SK-N-SH (cell line): ENCODE measurements at regions not wholly inside any gene's neighbourhood (a gene's known extent, or its start where the extent isn't known, plus 50 kb on each side); places are given as distances from the start of the nearest gene placed in this dataset.
"Not testable (repeated sequence)": the region's sequence is repeated elsewhere in the genome, so short reads cannot be mapped to it uniquely, and the experiment has no call there.

ENCODE experiments used
- CTCF ChIA-PET: fragments of 300-600, 350-600 bp; formaldehyde crosslinking; extraction: SDS; loops from one replicate; lab custom pipeline; 2021; lab: Yijun Ruan, JAX
- POLR2A ChIA-PET: fragments of 350-600 bp; sonication (Branson Sonifier 250); formaldehyde crosslinking; extraction: SDS; loops from one replicate; lab custom pipeline; 2020; ENCODE audit warnings: antibody characterized with exemption, inconsistent platforms; lab: Yijun Ruan, JAX
- DNase-seq: peaks from one replicate; pipeline ENCODE4 v3.0.0; 2012
- H2AFZ ChIP-seq: fragments of 200-600 bp; sonication (generic); 2 replicates; pipeline ENCODE4 v1.8.1; 2016; ENCODE audit warnings: antibody characterized with exemption, mild to moderate bottlenecking, low read depth
- H3F3A ChIP-seq: fragments of 200-600 bp; sonication (generic); replicated peaks from 2 replicates; pipeline ENCODE3; 2016; ENCODE audit warnings: antibody characterized with exemption, mild to moderate bottlenecking; ENCODE audit not compliant: insufficient read depth
- H3K27ac ChIP-seq, 2 experiments: fragments of 200-500 bp in 1 of 2; fragments of 200-600 bp in 1 of 2; sonication (Bioruptor generic) in 1 of 2; sonication (generic), shearing (Covaris generic) in 1 of 2; 2 replicates each; pipeline versions ENCODE4 v1.5.1 to v1.6.1; 2014 to 2016; ENCODE audit warnings: low read depth in 2 of 2, inconsistent platforms in 1 of 2, low read length in 1 of 2, mild to moderate bottlenecking in 1 of 2, mixed read lengths in 1 of 2
- H3K27me3 ChIP-seq: fragments of 200-600 bp; sonication (generic), shearing (Covaris generic); 2 replicates; pipeline ENCODE4 v1.6.1; 2016; ENCODE audit warnings: mixed run types; ENCODE audit not compliant: insufficient read depth
- H3K36me3 ChIP-seq, 2 experiments: fragments of 200-500 bp in 1 of 2; fragments of 200-600 bp in 1 of 2; sonication (Bioruptor generic) in 1 of 2; sonication (generic) in 1 of 2; replicated peaks in 1 of 2; 2 replicates each; pipeline versions ENCODE3 to v1.5.1; 2014 to 2016; ENCODE audit warnings: low read length in 1 of 2, mild to moderate bottlenecking in 1 of 2; ENCODE audit not compliant: insufficient read depth in 2 of 2, control insufficient read depth in 1 of 2
- H3K4me1 ChIP-seq, 2 experiments: fragments of 200-500 bp in 1 of 2; fragments of 200-600 bp in 1 of 2; sonication (Bioruptor generic) in 1 of 2; sonication (generic), shearing (Covaris generic) in 1 of 2; 2 replicates each; pipeline versions ENCODE4 v1.5.1 to v1.6.1; 2014 to 2016; ENCODE audit warnings: low read depth in 1 of 2, low read length in 1 of 2, mixed run types in 1 of 2; ENCODE audit not compliant: insufficient read depth in 2 of 2, control insufficient read depth in 1 of 2
- H3K4me2 ChIP-seq: fragments of 200-600 bp; sonication (generic), shearing (Covaris generic); 2 replicates; pipeline ENCODE4 v1.6.1; 2017; ENCODE audit warnings: mixed run types
- H3K4me3 ChIP-seq, 2 experiments: fragments of 200-500 bp in 1 of 2; fragments of 200-600 bp in 1 of 2; sonication (Bioruptor generic) in 1 of 2; sonication (generic), shearing (Covaris generic) in 1 of 2; 2 replicates each; pipeline versions ENCODE4 v1.5.1 to v1.8.1; 2014 to 2016; ENCODE audit warnings: low read depth in 2 of 2, inconsistent platforms in 1 of 2, low read length in 1 of 2, mild to moderate bottlenecking in 1 of 2, mixed read lengths in 1 of 2, moderate library complexity in 1 of 2
- H3K79me2 ChIP-seq: fragments of 200-600 bp; sonication (generic); 2 replicates; pipeline ENCODE4 v1.8.1; 2017; ENCODE audit warnings: mild to moderate bottlenecking; ENCODE audit not compliant: insufficient read depth
- H3K9ac ChIP-seq: fragments of 200-600 bp; sonication (generic); 2 replicates; pipeline ENCODE4 v1.6.1; 2017; ENCODE audit warnings: mixed run types
- H3K9me2 ChIP-seq: fragments of 200-600 bp; sonication (generic); 2 replicates; pipeline ENCODE4 v1.6.1; 2017; ENCODE audit warnings: mixed run types
- H3K9me3 ChIP-seq: fragments of 200-600 bp; sonication (generic); 2 replicates; pipeline ENCODE4 v1.6.1; 2017; ENCODE audit warnings: mixed run types, mild to moderate bottlenecking, moderate library complexity
- H4K20me1 ChIP-seq: fragments of 200-600 bp; sonication (generic); 2 replicates; pipeline ENCODE4 v1.6.1; 2017; ENCODE audit warnings: mild to moderate bottlenecking, mixed run types; ENCODE audit not compliant: insufficient read depth
- WGBS: methylation state at CpG from one replicate; pipeline ENCODE4 v1.1.6; 2017; ENCODE audit warnings: low lambda C conversion rate; 5-methylcytosine and 5-hydroxymethylcytosine counted together

GRCh38 chrX:37096422-37097124, 88.4 kb downstream of the FAM47C start:
- H3K9ac ChIP-seq, H3K9me3 ChIP-seq, H3K27me3 ChIP-seq, H3K4me1 ChIP-seq, H3F3A ChIP-seq, CTCF ChIA-PET, H3K4me2 ChIP-seq, H3K9me2 ChIP-seq, H3K4me3 ChIP-seq, H3K27ac ChIP-seq, DNase-seq, H4K20me1 ChIP-seq, H3K79me2 ChIP-seq, H2AFZ ChIP-seq, H3K36me3 ChIP-seq, POLR2A ChIA-PET: not testable (repeated sequence)
- WGBS, result no CpG with 5 or more reads among the region's 4 CpGs
